HG03432 (cell line): ENCODE measurements at regions not wholly inside any gene's neighbourhood (a gene's known extent, or its start where the extent isn't known, plus 50 kb on each side); places are given as distances from the start of the nearest gene placed in this dataset.
"Not testable (repeated sequence)": the region's sequence is repeated elsewhere in the genome, so short reads cannot be mapped to it uniquely, and the experiment has no call there.

ENCODE experiments used
- ATAC-seq: cut with Tn5 transposase; IDR thresholded peaks from one replicate; pipeline ENCODE4 v1.9.1; 2021; ENCODE audit warnings: mild to moderate bottlenecking, moderate library complexity; ENCODE audit not compliant: unreplicated experiment

DNA sequence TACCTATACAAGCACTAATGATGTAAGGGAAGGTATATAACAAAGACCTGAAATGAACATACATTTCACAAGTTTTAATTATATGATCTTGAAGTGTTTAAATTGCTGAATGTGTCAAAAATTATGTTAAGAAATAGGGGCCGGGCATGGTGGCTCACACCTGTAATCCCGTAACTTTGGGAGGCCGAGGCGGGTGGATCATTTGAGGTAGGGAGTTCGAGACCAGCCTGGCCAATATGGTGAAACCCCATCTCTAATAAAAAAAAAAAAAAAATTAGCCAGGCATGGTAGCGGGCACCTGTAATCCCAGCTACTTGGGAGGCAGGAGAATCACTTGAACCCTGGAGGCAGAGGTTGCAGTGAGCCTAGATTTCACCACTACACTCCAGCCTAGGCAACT lies 537.4 kb upstream of the STEAP1 start:
- ATAC-seq: not testable (repeated sequence)

DNA sequence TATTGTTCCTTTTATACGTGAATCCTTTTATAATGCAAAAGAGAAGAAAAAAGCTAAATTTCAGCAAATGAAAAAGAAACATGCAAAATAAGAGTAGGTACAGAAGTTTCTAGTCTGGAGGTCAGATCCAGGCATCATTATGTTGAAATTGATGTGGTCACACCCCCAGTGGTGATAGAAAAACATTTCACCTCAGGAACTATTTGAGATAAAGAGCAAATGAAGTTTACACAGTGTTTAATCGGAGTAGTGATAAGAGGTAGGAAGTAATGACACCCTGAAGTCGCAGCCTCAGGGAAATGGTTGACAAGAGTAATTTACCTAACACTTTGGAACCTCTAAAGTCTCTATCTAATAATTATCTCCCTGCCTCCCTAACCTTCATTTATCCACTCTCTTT lies 536.0 kb upstream of the STEAP1 start:
- no peak for ATAC-seq

DNA sequence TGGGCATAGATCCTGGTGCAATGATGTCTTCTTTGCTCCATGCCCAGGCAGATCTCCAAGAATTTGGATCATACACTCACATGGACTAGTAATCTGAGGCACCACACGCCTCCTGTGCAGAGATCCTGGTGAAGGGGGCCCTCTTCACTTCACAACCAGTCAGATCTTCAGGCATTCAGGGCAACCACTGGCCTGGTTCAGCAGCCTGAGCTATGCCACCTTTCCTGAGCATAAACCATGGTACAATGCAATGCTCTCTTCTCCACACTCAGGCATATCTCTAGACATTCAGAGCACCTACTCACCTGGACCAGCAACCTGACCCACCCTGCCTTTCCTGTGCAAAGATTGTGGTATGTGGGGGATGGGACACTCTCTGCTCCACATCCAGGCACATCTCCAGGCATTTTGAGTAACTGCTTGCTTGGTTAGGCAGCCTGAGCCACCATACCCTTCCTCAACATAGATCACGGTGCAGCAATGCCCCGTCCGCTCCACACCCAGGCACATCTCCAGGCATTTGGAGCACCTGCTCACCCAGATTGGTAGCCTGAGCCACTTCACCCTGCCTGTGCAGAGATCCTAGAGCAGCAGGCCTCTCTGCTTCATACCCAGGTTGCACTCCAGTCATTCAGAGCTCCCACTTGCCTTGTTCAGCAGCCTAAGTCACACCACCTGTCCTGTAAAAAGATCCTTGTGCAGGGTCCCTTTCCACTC lies 532.2 kb upstream of the STEAP1 start:
- no peak for ATAC-seq

DNA sequence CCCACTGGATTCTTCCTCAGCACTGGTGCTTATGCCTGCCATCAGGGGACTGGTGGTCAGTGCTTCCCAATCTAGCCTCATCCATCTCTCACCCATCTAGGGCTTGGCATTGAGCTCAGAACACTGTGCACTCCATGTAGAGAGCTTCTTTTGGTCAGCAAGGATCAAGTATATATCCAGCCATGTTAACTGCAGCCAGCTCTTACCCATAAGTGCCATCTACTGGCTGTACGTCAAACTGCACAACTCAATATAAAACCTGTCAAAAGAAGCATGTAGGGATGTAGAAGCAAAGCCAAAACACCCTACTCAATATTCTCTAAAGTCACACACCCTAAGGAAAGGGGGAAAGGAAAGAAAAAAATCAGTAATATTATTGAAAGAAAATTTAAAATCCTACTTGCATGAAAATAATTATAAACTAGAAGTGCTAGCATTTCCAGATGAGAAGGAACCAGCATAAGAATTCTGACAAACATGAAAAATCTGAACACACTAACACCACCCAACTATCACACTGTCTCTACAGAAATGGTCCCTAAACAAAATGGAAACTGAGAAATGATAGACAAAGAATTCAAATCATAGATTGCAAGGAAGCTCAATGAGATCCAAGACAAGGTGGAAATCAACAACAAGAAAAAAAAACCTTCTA lies 531.1 kb upstream of the STEAP1 start:
- ATAC-seq: peak; percentile 96

DNA sequence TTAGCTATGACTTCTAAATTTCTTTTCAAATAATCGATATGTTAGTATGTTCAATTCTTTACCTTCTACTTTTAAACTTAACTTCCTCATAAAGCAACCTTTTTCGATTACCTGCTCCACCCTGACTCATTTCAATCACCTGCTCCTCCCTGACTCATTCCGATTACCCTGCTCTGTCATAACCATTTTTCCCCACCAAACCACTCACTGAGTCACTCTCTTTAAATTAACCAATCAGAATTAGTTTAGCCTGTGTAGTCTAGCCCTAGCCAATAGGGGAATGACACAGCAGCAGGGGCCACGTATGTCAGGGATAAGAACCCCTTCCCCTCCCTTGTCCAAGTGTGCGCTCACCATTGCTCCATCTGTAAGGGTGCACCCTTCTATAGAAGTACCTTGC lies 530.1 kb upstream of the STEAP1 start:
- ATAC-seq: not testable (repeated sequence)

DNA sequence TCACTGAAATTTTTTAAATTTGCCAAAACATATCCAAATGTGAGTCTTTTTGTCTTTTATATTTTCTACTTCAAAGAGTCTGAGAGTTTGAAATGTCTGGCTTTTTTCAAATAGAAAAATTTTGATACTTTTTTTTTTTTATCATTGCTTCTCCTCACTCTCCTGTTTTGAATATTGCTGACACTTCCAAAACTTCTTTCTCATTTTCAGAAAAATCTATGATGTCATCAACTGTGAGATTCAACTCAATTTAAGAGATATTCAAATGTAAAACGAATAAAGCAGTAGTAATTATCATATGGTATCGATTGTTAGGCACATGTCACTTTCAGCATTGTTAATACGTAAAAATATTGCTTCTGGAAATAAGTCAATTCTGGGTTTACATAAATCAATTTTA lies 505.8 kb upstream of the STEAP1 start:
- no peak for ATAC-seq

DNA sequence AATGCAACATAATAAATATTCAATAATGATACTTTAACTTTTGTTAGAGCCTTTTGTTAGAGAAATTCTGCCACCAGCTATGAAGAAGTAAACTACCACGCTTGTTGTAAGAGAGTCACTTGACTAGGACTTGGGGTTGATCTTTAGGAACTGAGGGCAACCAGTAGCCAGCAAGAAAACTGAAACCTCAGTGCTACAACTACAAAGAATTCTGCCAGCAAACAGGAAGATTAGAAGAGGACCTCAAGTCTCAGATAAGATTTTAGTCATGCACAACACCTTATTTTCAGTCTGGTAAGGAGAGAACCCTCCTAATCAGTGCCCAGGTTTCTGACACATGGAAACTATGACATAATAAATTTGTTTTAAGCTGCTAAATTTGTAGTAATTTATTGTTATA lies 498.3 kb upstream of the STEAP1 start:
- no peak for ATAC-seq

DNA sequence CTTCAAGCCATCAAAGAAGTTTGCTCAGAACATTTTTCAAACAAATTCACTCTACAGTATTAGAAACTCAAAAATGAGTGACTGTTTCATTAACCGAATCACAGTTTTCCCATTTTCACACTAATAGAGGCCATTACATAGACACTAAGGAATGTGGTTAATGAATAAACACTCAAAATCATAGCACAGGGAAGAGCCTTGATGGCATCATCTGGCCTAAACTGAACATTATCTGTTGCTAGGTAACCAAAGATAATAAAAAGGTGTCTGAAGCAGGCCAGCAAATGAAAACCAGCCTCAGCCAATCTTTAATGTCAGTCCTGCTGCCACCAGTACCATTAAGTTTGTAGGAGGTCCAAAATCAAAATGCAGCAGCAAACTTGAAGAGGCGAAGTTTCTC lies 492.4 kb upstream of the STEAP1 start:
- no peak for ATAC-seq

DNA sequence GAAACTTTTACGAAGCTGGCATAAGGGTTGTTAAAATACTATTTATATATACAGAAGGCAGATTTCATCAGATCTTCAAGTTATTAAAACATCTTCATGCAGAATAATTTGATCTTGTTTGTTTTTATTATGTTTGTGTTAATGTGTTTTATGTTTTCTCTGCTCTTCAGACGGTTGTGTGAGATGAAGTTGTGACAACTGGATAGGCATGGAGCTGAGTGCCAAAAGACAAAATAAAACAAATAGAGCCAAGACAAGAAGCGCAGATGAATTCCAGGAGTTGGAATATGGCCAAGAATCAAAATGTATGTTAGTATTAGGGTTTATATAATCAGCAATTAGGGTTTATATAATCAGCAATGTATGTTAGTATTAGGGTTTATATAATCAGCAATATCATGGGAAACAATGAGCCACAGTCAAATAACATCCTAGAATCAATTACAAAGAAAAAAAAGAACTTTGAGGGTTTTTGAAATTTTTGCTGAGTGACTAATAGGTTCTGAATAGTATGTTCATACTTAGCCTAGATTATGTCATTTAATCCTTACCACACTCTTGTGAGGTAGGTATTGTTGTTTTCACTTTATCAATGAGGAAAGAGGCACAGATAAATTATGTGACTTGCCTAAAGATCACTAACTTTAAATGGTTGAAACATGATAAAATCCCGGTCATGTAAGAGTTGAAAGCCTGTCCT lies 488.0 kb upstream of the STEAP1 start:
- no peak for ATAC-seq

DNA sequence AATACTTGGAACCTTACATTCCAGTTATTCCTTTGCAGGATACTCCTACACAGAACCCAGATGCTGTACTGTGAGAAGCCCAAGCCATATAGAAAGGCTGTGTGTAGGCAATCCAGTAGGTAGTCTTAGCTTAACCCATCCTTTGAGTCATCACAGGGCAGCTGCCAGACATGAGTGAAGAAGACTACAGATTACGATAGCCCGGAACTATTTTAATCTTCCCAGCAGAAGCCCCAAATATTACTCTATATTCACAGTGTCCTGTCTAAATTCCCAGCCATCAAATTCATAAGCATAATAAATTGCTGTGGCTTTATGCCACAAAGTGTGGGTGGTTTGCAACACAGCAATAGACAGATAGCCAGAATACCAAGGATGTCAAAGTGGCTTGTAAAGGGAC lies 474.1 kb upstream of the STEAP1 start:
- ATAC-seq: no peak

DNA sequence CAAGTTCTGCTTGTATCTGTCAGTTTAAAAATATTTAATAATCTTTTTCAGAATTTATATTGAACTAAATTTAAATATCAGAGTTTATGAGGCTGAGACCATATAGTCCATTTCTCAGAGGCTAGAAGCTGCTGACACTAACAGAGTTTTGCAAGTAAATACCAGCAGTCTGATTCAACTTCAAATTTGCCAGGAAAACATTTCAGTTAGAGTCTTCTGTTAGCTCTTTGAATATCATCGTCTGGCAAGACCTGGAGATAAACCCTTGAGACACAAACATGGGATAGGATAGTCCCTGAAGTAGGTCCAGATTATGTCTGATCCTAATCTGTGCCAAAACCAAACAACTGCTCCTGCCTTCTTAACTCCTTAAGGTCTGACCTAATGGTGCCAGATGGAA lies 472.8 kb upstream of the STEAP1 start:
- ATAC-seq: no peak

DNA sequence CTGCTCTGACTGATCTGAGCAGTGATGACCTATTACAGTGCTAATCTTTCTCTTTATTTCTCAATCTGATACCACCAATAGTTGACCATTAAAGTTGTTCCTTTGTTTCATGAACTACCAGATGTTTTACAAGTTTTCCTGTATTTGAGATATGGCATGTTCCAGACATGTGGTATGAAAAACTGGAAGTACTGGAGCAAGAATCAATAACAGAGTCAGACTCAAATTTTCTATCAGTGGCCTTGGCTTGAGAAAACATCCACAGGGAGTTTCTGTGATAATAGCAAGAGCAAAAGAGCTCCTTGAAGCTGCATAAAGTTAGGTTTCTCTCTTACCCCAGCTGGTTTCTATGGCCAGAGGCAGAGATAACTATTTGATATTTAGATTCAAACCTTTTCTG lies 469.0 kb upstream of the STEAP1 start:
- no peak for ATAC-seq

DNA sequence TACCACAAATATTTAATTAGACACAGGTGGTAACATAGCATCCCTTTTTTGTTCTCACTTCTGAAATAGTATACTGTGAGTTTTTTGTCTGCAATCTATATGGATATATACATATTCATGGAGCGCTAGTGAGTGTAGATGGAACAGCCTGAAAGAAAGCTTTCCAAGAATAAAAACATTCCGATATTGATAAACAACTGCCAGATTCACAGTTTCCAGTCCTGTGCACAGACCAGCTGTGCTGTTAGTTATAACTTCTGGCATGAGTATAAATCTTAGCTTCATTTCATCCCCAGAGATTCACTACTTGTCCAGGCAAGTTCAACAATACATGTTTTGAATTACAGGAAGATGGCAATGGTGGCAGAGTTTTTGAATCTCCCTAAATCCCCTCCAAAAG lies 467.1 kb upstream of the STEAP1 start:
- no peak for ATAC-seq

DNA sequence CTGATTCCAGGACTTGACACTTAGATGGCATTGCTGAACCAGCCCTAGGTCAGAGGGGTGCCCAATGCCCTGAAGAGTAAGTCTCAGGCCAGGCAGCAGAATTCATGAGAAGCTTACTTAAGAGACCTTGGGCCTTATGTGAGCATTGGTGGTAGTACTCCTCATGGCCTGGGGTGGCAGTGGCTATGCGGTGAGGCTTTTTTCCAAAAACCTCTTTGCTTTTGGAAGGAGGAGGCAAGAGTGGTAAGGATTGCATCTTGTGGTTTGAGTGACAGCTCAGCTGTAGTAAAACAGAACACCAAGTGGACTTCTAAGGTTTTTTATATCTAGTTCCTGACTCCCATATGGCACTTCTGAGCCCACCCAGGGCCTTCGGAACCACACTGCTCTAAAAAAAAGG lies 459.0 kb upstream of the STEAP1 start:
- ATAC-seq: no peak

DNA sequence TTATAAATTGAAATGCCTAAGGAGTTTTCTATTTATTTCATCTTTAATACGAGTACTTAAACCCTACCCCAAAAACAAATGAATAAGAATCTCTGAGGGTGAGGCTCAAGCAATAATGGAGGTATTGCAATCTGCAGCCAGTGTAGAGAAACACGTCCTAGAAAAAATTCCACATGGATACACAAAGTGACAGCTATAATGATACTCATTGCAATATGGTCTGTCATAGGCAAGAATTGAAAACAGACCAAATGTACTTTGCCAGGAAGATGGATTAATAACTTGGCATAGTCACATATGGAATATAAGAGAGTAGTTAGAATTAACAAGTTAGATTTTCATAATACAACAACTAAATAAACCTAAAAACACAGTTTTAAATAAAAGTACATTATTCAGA lies 440.1 kb upstream of the STEAP1 start:
- no peak for ATAC-seq

DNA sequence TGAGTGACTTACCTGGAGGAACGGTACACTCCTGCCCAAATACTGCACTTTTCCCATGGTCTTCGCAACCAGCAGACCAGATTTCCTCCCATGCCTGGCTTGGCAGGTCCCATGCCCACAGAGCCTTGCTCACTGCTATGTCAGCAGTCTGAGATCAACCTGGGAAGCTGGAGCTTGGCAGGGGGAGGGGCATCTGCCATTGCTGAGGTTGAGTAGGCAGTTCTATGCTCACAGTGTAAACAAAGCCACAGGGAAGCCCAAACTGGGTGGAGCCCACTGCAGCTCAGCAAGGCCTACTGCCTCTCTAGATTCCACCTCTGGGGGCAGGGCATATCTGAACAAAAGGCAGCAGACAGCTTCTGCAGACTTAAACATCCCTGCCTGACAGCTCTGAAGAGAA lies 435.3 kb upstream of the STEAP1 start:
- not testable (repeated sequence) for ATAC-seq

DNA sequence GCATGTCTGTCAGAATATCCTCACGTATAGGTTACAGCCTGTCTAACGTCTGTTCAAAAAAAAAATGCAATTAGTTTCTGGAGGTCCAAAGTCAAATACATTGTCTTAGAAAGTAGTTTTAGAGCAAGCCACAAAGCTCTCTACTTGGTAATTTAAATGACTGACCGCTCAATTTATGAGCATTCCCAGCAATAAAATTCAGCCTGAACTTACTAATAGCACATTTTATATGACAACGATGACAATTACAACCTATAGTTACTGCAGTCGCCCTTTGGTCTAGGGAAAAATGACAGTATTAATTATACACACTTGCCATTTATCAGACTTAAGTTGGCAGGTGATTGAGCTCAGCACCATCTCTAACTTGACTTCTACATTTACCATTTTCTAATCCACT lies 425.8 kb upstream of the STEAP1 start:
- no peak for ATAC-seq

DNA sequence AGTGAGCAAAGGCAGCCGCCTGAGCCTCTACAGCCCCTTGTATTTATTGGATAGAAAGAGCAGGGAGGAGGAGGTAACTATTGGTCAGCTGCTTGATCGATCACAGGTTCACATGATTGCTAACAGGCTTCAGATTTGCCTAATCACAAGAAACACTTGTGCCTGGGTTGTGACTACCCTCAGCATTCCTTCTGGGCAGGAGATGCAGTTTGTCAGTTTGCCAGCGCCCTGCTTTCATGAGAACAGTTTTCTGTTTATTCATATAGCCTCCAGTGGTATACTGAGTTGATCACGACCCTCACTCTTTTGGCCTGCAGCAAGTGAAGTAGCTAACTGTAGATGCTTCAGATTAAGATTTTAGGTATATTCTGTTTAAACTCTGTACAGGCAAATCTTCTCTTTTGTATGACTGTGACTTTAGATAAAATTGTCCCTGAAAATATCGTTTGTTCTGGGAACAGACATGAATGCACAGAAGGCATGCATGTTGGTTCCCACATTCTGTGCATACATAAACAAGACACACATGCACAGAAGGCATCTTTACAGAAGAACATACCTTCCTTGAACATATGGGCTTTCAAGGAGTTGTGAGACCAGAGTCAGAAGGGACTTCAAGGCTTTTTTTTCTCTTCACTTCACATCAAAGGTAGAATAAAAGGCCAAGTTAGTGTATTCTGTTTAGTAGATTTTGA lies 422.4 kb upstream of the STEAP1 start:
- no peak for ATAC-seq

DNA sequence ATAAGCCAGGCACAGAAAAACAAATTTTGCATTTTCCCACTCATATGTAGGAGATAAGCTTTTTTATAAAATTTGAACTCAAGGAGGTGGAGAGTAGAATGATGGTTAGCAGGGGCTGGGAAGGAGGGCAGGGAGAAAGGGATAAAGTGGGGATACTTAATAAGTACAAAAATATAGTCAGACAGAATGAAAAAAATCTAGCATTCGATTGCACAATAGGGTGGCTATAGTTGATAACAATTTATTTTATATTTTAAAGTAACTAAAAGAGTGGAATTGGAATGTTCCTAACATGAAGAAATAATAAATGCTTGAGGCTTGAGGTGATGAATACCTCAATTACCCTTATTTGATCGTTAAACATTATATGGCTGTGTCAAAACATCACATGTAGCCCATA lies 415.7 kb upstream of the STEAP1 start:
- ATAC-seq: no peak

DNA sequence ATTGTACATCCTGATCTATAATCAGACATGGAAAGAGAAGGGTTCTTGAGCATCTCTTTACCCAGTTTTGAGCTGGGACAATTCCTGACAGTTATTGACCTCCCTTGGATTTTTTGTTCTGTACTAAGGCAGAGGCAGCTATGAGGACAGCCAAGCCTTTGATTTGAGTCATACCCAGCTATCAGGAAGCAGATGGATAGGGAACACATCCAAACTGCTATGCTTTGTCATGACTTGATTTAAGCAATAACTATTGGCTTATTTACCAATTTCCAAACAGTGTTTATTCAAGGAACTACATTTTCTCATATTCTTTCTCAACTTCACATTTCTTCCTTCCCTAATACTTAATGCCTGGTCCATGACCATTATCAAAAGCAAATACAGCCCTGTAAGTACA lies 396.4 kb upstream of the STEAP1 start:
- no peak for ATAC-seq

DNA sequence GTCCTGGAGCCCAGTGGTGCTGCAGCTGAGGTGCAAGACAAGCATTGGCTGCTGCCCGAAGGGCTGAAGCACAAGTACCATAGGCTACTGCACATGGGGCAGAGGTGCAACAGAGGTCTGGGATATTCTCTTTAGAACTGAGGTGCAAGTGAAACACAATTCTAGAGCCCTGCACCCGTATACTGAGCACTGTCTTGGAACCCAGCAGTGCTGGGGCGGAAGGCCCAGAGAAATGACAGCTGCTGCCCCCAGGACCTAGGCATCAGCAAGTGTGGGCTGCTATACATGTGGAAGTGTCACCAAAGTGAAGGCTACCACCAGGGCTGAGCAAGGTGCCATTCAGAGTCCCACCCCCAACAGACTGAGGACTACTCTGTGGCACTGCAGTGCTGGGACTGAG lies 393.6 kb upstream of the STEAP1 start:
- ATAC-seq: no peak

DNA sequence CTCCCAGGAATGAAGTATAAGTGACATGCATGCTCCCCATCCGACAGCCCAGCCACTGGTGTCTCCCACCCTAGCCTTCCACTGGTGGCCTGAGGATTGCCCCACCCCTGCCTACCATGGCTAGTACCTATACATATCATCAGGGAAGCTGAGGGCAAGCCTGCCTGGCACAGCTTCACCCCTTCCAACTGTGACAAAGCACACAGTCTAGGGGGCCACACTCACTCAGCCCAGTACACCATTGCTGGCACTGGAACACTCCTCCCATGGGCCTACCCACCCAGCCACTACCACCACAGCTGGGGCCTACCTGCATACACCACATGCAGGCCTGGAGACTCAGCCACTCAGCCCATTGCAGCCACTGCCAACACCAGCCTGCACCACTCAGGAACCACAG lies 393.1 kb upstream of the STEAP1 start:
- ATAC-seq: no peak
